ENCODE measurements at regions not wholly inside any gene's neighbourhood (a gene's known extent, or its start where the extent isn't known, plus 50 kb on each side); places are given as distances from the start of the nearest gene placed in this dataset.

GRCh38 chr4:19455196-19455595 is 796.5 kb upstream of the SLIT2 start:
- ChIA-PET CTCF (no interaction called here), POLR2A (ENCODE audit: unreplicated experiment) (no interaction called here)
- Histone ChIP-seq H4K20me1 (ENCODE audit: insufficient read depth) (no peaks in the 10 kb centered on the region), H3K36me3 (ENCODE audit: low read depth) (no peaks in the 10 kb centered on the region), H3F3A (ENCODE audit: insufficient read depth, low read depth) (no peaks in the 10 kb centered on the region), H3K79me2 (ENCODE audit: low read depth) (no peaks in the 10 kb centered on the region), H3K4me2 (no peak overlapping the region), H3K4me1 (replicated peaks; ENCODE audit: insufficient read depth) (no peaks in the 10 kb centered on the region), H3K9me2 (ENCODE audit: insufficient read depth) (no peaks in the 10 kb centered on the region), H3K27me3 (ENCODE audit: insufficient read depth, low read depth) (no peaks in the 10 kb centered on the region), H3K4me3 (no peak overlapping the region), H3K27ac (no peak overlapping the region), H3K9me3 (ENCODE audit: insufficient read depth, low read depth) (no peaks in the 10 kb centered on the region), H2AFZ (no peak overlapping the region)
- TF ChIP-seq CTCF (conservative IDR thresholded peaks at IDR 0.05) (no peak), EZH2 (IDR thresholded peaks at IDR 0.05; ENCODE audit: low read depth) (no peak)
- intact Hi-C loops (cut with micrococcal nuclease; ENCODE audit: unreplicated experiment): no loop called here
- no peak for DNase-seq
- BruUV-seq (replicated peaks): no TSS peak

GRCh38 chr4:19438233-19438632 is 813.5 kb upstream of the SLIT2 start:
- Histone ChIP-seq H3F3A (ENCODE audit: insufficient read depth, low read depth) (no peaks in the 10 kb centered on the region), H3K79me2 (ENCODE audit: low read depth) (no peaks in the 10 kb centered on the region), H3K36me3 (ENCODE audit: low read depth) (no peaks in the 10 kb centered on the region), H3K4me3 (no peak overlapping the region), H4K20me1 (ENCODE audit: insufficient read depth) (no peaks in the 10 kb centered on the region), H3K9me2 (ENCODE audit: insufficient read depth) (no peaks in the 10 kb centered on the region), H2AFZ (no peak overlapping the region), H3K27me3 (ENCODE audit: insufficient read depth, low read depth) (no peaks in the 10 kb centered on the region), H3K4me1 (replicated peaks; ENCODE audit: insufficient read depth) (no peaks in the 10 kb centered on the region), H3K27ac (no peak overlapping the region), H3K9me3 (ENCODE audit: insufficient read depth, low read depth) (no peaks in the 10 kb centered on the region), H3K4me2 (no peak overlapping the region)
- BruUV-seq (replicated peaks): no TSS peak
- CTCF ChIA-PET: no interaction called here
- POLR2A ChIA-PET (ENCODE audit: unreplicated experiment): interaction anchor here (0.6 kb wide), 1 partner anchor 94 kb away, joined by 6 read pairs; no protein-coding TSS in a partner anchor
- intact Hi-C loops (cut with micrococcal nuclease; ENCODE audit: unreplicated experiment): no loop called here
- DNase-seq: no peak
- TF ChIP-seq CTCF (conservative IDR thresholded peaks at IDR 0.05) (no peak), EZH2 (IDR thresholded peaks at IDR 0.05; ENCODE audit: low read depth) (no peak)

GRCh38 chr4:19437008-19437407 is 814.7 kb upstream of the SLIT2 start:
- POLR2A ChIA-PET (ENCODE audit: unreplicated experiment): no interaction called here
- no peak overlapping the region for H2AFZ ChIP-seq
- no TSS peak for BruUV-seq (replicated peaks)
- H3K4me3 ChIP-seq: no peak overlapping the region
- H3K79me2 ChIP-seq (ENCODE audit: low read depth): no peaks in the 10 kb centered on the region
- TF ChIP-seq CTCF (conservative IDR thresholded peaks at IDR 0.05) (no peak), EZH2 (IDR thresholded peaks at IDR 0.05; ENCODE audit: low read depth) (no peak)
- no peaks in the 10 kb centered on the region for H3K4me1 ChIP-seq (replicated peaks; ENCODE audit: insufficient read depth)
- DNase-seq: no peak
- H3K27ac ChIP-seq: no peak overlapping the region
- no peaks in the 10 kb centered on the region for H3K27me3 ChIP-seq (ENCODE audit: insufficient read depth, low read depth)
- H4K20me1 ChIP-seq (ENCODE audit: insufficient read depth): no peaks in the 10 kb centered on the region
- intact Hi-C loops (cut with micrococcal nuclease; ENCODE audit: unreplicated experiment): no loop called here
- H3K4me2 ChIP-seq: no peak overlapping the region
- H3K9me2 ChIP-seq (ENCODE audit: insufficient read depth): no peaks in the 10 kb centered on the region
- H3F3A ChIP-seq (ENCODE audit: insufficient read depth, low read depth): no peaks in the 10 kb centered on the region
- H3K9me3 ChIP-seq (ENCODE audit: insufficient read depth, low read depth): no peaks in the 10 kb centered on the region
- no peaks in the 10 kb centered on the region for H3K36me3 ChIP-seq (ENCODE audit: low read depth)
- CTCF ChIA-PET: no interaction called here

All from PC-9 (cell line).